ENCODE measurements at regions not wholly inside any gene's neighbourhood (a gene's known extent, or its start where the extent isn't known, plus 50 kb on each side); places are given as distances from the start of the nearest gene placed in this dataset.

- WGBS, 2 experiments (ENCODE audit: extremely low coverage in 1 of 2, insufficient coverage in 1 of 2, insufficient read length in 1 of 2, insufficient replicate concordance in 2 of 2, low coverage in 1 of 2, low lambda C conversion rate in 2 of 2, missing lambda C conversion rate in 1 of 2), result 90% methylated on average over 9 of the region's 11 CpGs; no CpG with 5 or more reads in 1 of the 2 experiments
- CTCF ChIA-PET (ENCODE audit: partially characterized antibody), result interaction anchor here (1.2 to 2.0 kb wide), 5 partner anchors 9 to 230 kb away, joined by 3 to 5 read pairs (median 5); no protein-coding TSS in a partner anchor
- Histone ChIP-seq H4K8ac (ENCODE audit: extremely low read depth, insufficient read depth, low read length) (peak overlapping the region; percentile 20; the same call in 1 of the 2 replicates), H3K23ac (ENCODE audit: insufficient read length) (no peak overlapping the region), H2BK5ac (ENCODE audit: low read depth, low read length) (no peak overlapping the region), H3K56ac (replicated peaks; ENCODE audit: insufficient read length, low read depth, low read length) (no peak overlapping the region), H3K4me1 (replicated peaks in 1 of 4; ENCODE audit: control insufficient read depth in 3 of 4, insufficient read depth in 4 of 4, low read length in 3 of 4) (peaks cover 0 to 28% (median 3%) of the 10 kb centered on the region in 4 experiments; a peak in 4 of 7 replicates), H3K27ac (ENCODE audit: low read depth, low read length) (no peak overlapping the region), H3K9me3 (ENCODE audit: insufficient read depth in 2 of 2, low read depth in 1 of 2, low read length in 1 of 2) (no peaks in the 10 kb centered on the region), H3K23me2 (ENCODE audit: low read depth, low read length) (peaks cover 4% of the 10 kb centered on the region; the same call in 1 of the 2 replicates), H2AFZ (ENCODE audit: low read length) (no peak overlapping the region), H2BK20ac (ENCODE audit: low read length) (no peak overlapping the region), H3K18ac (ENCODE audit: extremely low read depth, low read length) (peak overlapping the region; percentile 71), H3K4ac (replicated peaks; ENCODE audit: insufficient read length, low read depth, low read length) (no peak overlapping the region), H3K79me1 (ENCODE audit: low read depth, low read length) (no peaks in the 10 kb centered on the region), H3K36me3 (ENCODE audit: control insufficient read depth in 2 of 4, insufficient read depth in 4 of 4, low read length in 3 of 4) (no peaks in the 10 kb centered on the region), H3K14ac (ENCODE audit: insufficient read length) (no peak overlapping the region), H2AK5ac (ENCODE audit: low read depth, low read length) (0 out of 2 replicates have a peak overlapping the region, but pooled peaks have one; percentile 39), H3K79me2 (ENCODE audit: control insufficient read depth in 1 of 2, insufficient read depth in 2 of 2, low read length in 2 of 2) (no peaks in the 10 kb centered on the region), H3K4me2 (ENCODE audit: insufficient read depth in 1 of 2, low read depth in 2 of 2, low read length in 2 of 2) (no peak overlapping the region), H4K20me1 (replicated peaks in 1 of 2; ENCODE audit: control insufficient read depth in 1 of 2, insufficient read depth in 2 of 2, low read length in 2 of 2) (peaks cover 0 to 1% of the 10 kb centered on the region in 2 experiments), H2BK120ac (replicated peaks; ENCODE audit: low read depth, low read length) (no peak overlapping the region), H4K5ac (ENCODE audit: insufficient read length, low read depth, low read length) (no peak overlapping the region), H2BK15ac (ENCODE audit: low read length) (0 out of 2 replicates have a peak overlapping the region, but pooled peaks have one; percentile 88), H3K4me3 (ENCODE audit: extremely low read depth in 1 of 4, insufficient read depth in 2 of 4, low read depth in 3 of 4, low read length in 4 of 4) (no peak overlapping the region), H3K9ac (replicated peaks in 1 of 4; ENCODE audit: extremely low read depth in 1 of 4, low read depth in 3 of 4, low read length in 3 of 4) (no peak overlapping the region), H2BK12ac (ENCODE audit: low read depth, low read length) (no peak overlapping the region), H3K27me3 (replicated peaks in 1 of 4; ENCODE audit: control insufficient read depth in 3 of 4, extremely low read depth in 1 of 4, insufficient read depth in 3 of 4, low read length in 3 of 4) (no peaks in the 10 kb centered on the region), H4K91ac (replicated peaks; ENCODE audit: insufficient read length, low read length) (no peak overlapping the region)
- no peak for FAIRE-seq
- POLR2A ChIA-PET (ENCODE audit: partially characterized antibody), result interaction anchor here (0.6 kb wide), 1 partner anchor 76 kb away, joined by 3 read pairs; no protein-coding TSS in a partner anchor
- no peak for DNase-seq (ENCODE audit: low read depth in 1 of 2, low spot score in 2 of 2)
- TF ChIP-seq JUN (IDR thresholded peaks at IDR 0.05; ENCODE audit: low read depth, low read length) (no peak), KDM1A (IDR thresholded peaks at IDR 0.05; ENCODE audit: borderline replicate concordance, low read length) (no peak), CHD2 (IDR thresholded peaks at IDR 0.05; ENCODE audit: low read length) (no peak), ZNF274 (IDR thresholded peaks at IDR 0.05; ENCODE audit: borderline replicate concordance, extremely low read depth, low read length) (no peak), SIRT6 (IDR thresholded peaks at IDR 0.05; ENCODE audit: low read length) (no peak), MAFK (IDR thresholded peaks at IDR 0.05; ENCODE audit: low read depth, low read length) (no peak), CTCF (IDR thresholded peaks at IDR 0.05; ENCODE audit: control extremely low read depth in 1 of 3, insufficient read depth in 1 of 3, low read depth in 1 of 3, low read length in 3 of 3) (no peak), POU5F1 (IDR thresholded peaks at IDR 0.05; ENCODE audit: low read depth, low read length) (no peak), NANOG (IDR thresholded peaks at IDR 0.05; ENCODE audit: insufficient read depth, low read depth, low read length, poor library complexity, severe bottlenecking) (no peak)
Observed at GRCh38 chr12:131389054-131390013, 321.6 kb upstream of the SFSWAP start.

Data from H1 (cell line).